Adrenal gland (tissue), 5 donors: ENCODE measurements at regions not wholly inside any gene's neighbourhood (a gene's known extent, or its start where the extent isn't known, plus 50 kb on each side); places are given as distances from the start of the nearest gene placed in this dataset.

Experiments
- POLR2A ChIP-seq, 2 donors: fragments of 450-650 bp; IDR thresholded peaks; one replicate each; pipeline ENCODE4 v1.6.1; 2017; ENCODE audit warnings: antibody characterized with exemption in 2 of 2, mild to moderate bottlenecking in 2 of 2, moderate library complexity in 1 of 2
- TF ChIP-seq, protein P1 (sequence below), 6 experiments: fragments of 450-650 bp in 4 of 6; fragments of 200-600 bp in 2 of 6; sonication (generic) in 1 of 6; IDR thresholded peaks; 1 replicate in 5 of 6; 2 replicates in 1 of 6; pipeline versions ENCODE4 v1.5.1 to v1.8.0; 2016 to 2021; ENCODE audit warnings: antibody characterized with exemption in 6 of 6, mild to moderate bottlenecking in 2 of 6, moderate library complexity in 1 of 6
- donor health status: DM: no; HTN: no; CAD: no.

DNA sequence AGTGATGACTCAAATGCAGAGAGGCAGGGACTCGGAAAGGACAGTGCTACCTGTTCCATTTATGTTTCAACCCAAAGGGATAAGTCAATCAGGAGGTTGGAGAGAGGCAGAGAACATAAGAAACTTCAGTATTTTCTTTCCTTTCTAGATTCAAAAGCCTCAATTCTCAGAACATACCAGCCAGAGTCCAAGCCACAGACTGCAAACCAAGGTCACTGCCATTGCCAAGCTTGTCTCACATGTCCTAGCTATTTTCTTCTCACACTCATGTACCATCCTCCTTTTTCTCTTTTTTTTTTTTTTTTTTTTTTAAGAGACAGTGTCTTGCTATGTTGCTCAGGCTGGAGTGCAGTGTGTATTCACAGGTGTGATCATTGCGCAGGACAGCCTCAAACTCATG is 111.7 kb upstream of the AKIP1 start:
- TF ChIP-seq POLR2A (IDR thresholded peaks at IDR 0.05), result no peak
- TF ChIP-seq, protein P1, sequence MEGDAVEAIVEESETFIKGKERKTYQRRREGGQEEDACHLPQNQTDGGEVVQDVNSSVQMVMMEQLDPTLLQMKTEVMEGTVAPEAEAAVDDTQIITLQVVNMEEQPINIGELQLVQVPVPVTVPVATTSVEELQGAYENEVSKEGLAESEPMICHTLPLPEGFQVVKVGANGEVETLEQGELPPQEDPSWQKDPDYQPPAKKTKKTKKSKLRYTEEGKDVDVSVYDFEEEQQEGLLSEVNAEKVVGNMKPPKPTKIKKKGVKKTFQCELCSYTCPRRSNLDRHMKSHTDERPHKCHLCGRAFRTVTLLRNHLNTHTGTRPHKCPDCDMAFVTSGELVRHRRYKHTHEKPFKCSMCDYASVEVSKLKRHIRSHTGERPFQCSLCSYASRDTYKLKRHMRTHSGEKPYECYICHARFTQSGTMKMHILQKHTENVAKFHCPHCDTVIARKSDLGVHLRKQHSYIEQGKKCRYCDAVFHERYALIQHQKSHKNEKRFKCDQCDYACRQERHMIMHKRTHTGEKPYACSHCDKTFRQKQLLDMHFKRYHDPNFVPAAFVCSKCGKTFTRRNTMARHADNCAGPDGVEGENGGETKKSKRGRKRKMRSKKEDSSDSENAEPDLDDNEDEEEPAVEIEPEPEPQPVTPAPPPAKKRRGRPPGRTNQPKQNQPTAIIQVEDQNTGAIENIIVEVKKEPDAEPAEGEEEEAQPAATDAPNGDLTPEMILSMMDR (IDR thresholded peaks at IDR 0.05), result no peak
